Sigmoid colon (tissue), 4 donors: ENCODE measurements at regions not wholly inside any gene's neighbourhood (a gene's known extent, or its start where the extent isn't known, plus 50 kb on each side); places are given as distances from the start of the nearest gene placed in this dataset.

ENCODE experiments used
- CTCF ChIP-seq, 4 experiments: fragments of 450-650 bp in 3 of 4; fragments of 200-600 bp in 1 of 4; IDR thresholded peaks; one replicate each; pipeline ENCODE4 v1.5.1; 2016 to 2019; ENCODE audit warnings: antibody characterized with exemption in 4 of 4, mild to moderate bottlenecking in 3 of 4, moderate library complexity in 2 of 4
- EP300 ChIP-seq, 4 donors: sonication (generic); formaldehyde crosslinking; IDR thresholded peaks; one replicate each; pipeline ENCODE4 v1.6.1; 2017; ENCODE audit warnings: antibody characterized with exemption in 4 of 4
- POLR2A ChIP-seq, 2 donors: fragments of 450-650 bp; IDR thresholded peaks; one replicate each; pipeline ENCODE4 v1.6.1; 2016; ENCODE audit warnings: antibody characterized with exemption in 2 of 2, mild to moderate bottlenecking in 2 of 2, moderate library complexity in 2 of 2
- POLR2AphosphoS5 ChIP-seq, 4 donors: sonication (generic); formaldehyde crosslinking; IDR thresholded peaks; one replicate each; pipeline ENCODE4 v1.6.1; 2017; ENCODE audit warnings: antibody characterized with exemption in 4 of 4

- TF ChIP-seq POLR2A (IDR thresholded peaks at IDR 0.05) (no peak), CTCF (IDR thresholded peaks at IDR 0.05) (no peak), POLR2AphosphoS5 (IDR thresholded peaks at IDR 0.05) (no peak), EP300 (IDR thresholded peaks at IDR 0.05) (no peak)
Observed at GRCh38 chr14:66435683-66436082, 50.5 kb upstream of the CCDC196 start.
